ENCODE measurements at regions not wholly inside any gene's neighbourhood (a gene's known extent, or its start where the extent isn't known, plus 50 kb on each side); places are given as distances from the start of the nearest gene placed in this dataset.

DNA sequence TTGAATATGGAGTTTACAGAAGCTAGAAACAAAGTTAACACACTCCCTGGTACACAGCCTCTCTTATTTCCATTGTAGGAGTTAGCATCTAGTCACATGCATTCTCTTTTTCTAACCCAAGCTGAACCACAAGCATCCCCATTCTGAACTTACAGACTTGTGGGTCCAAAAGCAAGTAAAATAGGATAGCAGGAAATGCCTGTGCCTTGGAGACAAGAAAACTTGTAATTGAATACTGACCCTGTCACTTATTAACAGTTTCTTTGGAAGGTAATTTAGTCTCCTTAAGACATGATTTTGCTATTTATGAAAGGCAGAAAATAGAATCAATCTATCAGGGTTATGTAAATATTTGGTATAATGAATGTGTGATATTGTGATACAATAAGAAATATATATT lies 353.6 kb downstream of the TLE4 start:
- DNase-seq: no peak

DNA sequence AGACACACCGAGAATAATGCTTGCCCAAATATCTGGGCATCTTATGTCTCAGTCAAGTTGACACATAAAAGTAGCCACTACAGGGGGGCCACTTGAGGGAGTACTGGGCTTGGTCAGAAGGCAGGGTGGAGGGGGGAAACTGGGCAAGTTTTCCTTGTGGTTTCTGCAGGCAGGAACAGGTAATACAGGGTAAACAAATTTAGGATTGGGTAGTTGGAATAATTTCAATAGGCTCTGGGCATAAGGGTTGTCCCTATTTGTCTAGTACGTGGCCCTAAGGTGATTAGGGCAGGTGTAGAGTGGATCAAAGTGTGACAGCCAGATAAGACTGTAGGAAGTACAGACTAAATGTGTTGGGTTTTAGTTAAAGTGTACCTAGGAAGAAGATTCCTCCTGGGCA lies 353.1 kb downstream of the TLE4 start:
- no peak for DNase-seq

DNA sequence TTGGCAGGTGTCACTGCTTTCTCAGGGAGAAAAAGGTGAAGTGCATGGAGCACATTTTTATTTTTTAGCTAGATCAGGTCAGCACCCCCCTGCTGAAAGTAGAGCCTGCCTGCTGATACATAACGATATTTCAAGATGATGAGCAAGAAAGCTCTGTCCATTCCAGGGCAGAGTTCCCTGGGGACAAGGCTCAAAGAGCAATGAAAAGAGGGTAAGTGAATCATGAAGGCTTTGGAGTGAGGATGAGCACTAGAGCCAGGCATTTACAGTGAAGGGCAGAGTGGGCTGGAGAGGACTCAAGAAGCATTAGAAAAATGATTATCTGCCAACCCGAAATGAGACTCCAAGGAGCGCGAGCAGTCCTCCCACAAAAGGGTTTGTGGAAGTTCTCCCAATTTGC lies 345.7 kb downstream of the TLE4 start:
- no peak for DNase-seq

DNA sequence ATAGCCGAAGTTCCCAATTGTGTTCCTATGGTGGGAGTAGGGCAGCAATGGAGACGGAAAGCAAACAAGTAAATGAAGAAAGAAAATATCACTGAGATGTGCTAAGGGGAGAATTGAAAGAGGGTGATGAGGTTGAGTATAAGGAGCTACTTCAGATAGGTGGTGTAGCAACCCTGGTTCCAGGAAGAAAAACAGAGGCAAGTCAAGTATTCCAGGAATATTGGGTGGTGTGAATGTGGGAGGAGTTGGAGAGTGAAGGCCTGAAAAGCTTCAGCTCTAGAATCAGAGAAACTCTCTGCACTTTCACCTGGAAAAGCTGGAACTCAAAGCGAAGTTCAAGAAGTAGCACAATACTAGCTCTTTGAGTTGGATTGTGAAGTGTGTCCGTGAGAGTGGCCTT lies 342.1 kb downstream of the TLE4 start:
- no peak for DNase-seq

DNA sequence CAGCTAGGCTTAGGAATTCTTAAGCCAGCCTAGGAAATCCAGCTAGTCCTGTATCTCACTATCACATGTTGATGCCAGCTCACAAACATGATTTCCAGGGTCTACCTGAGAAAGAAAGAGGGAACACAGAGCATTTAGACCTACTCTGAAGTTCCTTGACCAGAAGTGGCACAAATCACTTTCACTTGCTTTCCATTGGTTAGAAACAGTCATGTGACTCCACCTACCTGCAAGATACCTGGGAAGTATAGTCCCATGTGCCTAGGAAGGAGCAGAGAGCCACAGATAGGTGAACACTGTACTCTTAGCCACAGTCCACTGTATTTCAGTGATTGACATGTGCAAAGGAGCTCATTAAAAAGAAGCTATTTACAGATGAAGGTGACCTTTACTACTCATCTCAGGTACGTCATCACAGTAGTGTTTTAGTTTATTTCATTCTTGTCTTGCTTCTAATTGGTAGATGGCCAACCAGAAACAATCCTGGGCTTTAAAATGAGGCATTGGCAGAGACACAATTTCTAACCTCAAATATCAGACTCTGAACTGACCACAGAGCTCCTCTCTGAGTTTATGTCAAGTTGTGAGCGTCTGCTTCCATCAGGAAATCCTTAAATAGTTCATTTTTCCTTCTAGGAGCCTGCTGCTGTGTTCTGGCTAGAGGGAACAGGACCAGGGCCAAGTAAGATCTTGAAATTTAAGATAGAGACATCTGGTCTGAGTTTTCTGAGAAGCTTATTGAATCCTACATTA lies 340.7 kb downstream of the TLE4 start:
- no peak for DNase-seq

DNA sequence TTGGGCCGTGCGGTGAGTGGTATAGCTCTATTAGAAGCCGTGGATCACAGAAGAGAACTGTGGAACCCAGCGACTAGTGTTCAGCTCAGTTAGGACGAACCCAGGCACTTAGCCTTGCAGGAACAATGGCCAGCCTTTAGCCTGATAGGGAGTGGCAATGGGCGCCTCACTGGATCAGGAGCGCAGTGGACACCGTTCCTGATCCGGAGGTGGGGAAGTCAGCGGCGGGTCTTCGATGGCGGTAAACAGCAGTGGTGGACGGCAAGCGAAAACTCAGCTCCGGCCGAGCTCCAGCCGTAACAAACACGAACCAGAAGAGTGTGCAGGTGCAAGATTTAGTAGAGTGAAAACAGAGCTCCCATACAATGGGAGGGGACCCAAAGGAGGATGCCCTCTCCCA lies 340.0 kb downstream of the TLE4 start:
- DNase-seq: no peak

DNA sequence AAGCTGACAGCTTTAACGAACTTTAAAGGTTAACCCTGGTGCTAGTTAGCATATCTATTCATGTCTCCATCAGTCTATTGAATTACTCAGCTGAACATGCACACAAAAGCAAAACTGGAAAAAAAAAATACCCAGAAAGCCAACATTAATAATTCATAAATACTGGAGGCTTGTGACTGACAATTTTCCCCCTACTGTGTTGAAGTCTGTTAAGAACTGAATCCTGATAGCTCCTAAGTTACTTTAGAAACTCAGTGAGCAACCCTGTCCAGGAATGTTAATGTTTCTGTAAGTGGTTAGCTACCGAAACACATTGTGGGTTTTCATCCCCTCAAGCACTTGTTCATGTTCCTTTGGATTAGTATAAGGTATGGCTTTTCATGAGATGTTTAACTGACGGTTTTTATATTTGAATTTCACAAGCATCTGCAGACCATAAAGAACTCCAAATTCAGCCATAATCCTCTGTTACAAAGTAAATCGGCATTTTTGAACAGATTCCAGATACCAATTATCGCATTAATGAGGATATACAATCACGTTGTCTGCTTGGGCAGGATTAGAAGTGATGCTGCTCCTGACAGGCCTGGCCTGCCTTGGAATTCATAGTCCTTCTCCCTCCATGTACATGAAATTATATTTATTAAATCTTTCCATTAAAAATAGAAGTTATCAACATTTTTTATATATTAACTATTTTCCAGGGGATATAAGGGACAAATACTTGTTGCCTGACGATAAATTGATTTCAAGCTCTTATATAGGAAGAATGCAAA lies 331.2 kb downstream of the TLE4 start:
- DNase-seq: no peak

DNA sequence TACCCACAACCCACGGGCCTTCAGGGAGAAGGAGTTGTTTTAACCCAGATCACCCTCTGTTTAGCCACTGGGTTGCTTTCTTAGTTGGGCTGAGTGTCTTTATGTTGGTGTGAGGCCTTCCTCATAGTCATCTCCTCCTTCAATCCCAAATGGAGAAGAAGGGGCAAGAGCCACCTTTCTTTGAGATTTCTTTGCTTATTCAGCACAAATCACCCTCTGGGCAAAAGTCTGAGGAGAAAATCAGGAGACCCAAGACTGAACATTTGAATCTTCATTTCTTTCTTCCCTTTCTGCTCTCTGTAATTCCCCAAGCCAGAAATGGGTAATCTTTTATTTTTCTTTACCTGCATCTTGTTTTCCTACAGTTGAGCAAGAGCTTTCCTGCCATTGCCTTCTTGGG lies 329.0 kb downstream of the TLE4 start:
- DNase-seq: no peak

DNA sequence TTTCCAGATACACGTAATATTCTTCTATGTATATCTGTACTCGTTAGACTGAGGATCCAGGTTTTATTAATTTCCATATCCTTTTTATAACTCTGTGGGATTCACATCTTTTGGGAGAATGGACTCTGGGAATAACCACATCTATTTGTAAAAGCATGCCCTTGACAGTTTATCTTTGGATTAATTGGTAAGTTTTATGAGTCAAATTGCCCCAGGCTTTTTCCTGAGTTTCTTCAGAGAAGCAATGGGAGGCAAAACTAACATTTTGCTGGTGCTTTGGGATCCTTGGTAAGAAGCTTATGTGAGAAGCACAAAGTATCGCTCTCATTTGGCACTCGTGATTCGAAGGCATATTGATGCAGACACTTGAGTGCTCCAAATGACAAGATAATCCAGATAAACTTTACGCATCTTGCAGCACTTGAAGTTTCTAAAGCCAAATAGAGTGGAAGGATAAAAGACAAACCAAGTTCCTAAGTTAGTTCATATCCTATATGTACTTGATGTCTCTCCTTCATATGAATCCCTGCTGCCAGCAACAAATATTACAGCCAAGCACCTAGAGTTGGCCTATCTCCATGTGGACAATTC lies 324.7 kb downstream of the TLE4 start:
- DNase-seq: no peak

DNA sequence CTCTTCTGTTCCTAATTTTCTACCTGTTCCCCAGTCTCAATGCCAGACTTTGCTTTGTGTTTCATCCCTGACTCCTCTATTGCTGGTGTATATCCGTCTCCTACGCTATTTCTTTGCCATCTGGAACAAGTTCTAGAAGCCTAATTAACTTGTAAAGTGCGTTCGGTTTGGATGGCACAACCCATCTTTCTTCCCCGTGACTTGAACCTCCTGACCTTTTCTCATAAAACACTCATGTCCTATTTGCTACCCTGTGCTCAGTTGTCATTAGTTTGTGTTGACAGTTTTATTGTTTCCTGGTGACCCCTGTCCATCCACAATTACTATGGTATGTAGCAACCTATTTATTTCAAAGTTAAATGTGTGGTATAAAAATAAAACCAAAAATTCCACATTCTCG lies 323.5 kb downstream of the TLE4 start:
- DNase-seq: no peak

DNA sequence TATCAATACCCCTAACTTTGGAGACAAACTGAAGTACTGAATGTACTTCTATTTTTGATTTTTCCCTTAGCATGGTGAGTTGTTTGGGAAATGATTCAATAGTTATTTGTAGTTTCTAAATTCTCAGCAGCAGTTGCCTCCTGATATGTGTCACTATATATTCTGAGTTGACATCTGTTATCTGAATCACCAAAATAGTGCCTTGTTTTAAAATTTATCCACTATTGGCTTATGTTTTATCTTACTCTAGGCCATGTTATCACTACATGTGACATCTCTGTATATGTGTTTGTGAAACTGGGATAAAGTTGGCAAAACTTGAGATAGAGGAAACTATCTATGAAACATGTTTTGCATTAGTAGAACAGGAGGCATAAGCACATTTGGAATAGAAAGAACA lies 317.6 kb downstream of the TLE4 start:
- DNase-seq: no peak

DNA sequence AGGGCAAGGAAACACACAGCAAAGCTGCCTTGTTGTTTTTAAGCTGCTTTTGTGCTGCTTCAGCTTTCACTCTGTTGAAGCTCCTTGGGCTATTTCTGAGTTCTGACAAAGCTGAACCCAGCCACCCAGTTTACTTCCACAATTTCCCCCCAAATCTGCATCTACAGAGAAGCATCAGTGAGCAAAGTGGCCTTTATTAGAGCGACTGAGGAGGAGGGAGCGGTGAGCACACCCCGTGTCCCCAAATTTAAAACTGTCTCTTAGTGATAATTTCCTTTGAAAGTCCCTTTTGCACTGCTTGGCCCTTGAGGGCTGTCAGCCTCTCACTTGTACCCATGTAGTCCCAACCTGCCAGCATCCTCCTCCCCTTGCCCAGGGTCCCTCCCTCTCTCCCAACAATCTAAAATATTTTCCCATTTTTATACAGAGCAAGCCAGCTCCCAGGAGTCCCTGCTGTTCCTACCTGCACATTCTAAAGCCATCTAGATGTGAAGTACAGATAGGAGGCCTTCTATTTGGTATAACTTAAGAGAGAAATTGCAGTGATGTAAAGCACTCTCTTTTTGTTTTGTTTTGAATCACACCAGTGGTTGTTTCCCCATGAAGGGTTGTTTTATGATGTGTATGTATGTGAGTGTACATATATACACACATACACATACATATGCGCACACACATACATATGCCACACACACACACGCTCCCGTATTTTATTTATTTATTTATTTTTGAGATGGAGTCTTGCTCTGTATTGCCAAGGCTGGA lies 313.5 kb downstream of the TLE4 start:
- DNase-seq: no peak

DNA sequence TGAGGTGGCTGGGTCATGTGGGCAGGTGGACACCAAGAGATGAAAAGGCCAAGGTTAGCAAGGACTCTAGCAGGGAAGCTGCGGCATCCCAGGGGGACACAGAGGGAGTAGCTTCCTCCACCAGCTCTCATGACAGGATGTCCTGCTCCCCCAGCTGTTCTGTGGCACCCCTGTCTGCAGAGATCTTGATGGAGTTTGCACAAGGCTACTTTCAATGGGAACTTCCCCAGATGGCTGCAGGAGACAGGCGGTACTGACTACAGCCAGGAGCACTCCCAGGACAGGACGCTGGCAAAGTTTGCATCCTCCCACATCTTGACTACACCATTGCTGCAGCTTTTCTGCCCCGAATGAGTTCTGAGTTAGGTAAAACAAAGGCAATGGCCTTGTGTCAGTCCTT lies 312.8 kb downstream of the TLE4 start:
- no peak for DNase-seq

DNA sequence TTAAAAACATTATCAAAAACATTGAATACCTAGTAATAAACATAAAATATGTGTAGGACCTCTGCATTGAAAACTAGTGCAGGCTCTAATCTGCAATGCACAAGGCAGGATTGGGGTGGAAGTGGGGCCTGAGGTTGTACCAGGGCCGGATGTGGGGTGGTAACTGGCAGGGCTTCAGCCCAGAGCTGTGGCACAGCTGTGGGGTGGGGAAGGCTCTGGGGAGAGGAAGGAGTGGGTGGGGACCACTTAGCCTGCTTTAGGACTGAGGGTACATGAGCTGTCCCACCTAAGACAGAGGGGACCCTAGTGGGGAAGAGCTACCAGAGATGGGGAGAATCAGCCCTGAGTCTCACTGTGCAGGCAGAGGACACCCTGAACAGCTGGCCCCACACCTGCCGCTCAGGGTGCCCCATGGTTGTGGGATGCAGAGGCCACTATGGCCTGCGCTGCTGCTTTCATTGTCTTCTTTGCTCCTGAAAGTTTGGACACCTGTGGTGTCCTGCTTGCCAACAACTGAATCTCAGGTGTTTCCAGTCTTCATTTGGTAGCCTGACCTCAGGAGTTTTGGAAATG lies 311.4 kb downstream of the TLE4 start:
- no peak for DNase-seq

DNA sequence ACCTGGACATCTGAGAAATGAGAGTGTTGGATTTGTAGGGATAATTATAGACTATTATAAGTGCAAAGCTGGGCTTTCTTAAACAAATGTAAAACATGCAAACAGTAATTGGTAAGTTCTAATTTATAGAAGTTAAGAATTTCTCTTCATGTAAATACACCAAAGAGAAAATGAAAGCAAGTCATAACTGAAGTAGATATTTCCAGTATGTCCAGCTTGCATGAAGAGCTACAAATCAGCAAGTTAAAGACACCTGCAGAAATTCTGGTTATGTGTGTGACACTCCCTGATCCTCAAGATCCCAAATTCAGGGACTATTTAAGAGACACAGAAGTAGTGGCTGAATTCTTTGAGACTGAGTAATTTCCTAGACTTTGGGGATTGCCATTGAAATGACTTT lies 308.9 kb downstream of the TLE4 start:
- DNase-seq: no peak

DNA sequence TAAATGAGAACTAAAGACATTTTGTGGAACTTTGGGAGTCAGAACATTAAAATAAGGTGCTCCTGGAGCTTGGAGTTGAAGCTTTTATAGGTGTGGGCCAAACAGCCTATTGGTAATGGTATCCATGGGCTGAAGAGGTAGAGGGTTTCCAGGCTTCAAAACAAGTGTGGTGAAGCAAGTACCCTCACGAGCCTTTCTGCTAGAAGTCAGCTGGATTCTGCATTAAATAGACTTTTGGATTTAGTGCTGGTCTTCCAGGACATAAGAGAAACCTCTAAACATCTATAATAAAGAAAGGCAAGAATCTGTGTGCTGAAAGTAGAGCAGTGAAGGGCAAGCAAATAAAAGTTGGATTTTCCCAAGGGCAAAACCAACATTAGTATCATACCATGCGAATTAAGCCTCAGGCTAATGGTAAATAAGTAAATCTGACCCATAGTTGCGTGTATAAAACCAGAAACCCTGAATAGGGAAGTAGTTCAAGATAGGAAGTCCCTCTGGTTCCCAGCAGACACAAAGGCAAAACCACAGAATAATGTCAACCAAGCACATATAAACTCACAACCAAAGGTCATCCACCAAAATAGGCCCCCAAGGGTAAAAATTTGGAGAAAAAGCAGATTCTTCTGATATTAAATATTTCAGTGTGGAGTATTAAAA lies 306.3 kb downstream of the TLE4 start:
- DNase-seq: no peak

DNA sequence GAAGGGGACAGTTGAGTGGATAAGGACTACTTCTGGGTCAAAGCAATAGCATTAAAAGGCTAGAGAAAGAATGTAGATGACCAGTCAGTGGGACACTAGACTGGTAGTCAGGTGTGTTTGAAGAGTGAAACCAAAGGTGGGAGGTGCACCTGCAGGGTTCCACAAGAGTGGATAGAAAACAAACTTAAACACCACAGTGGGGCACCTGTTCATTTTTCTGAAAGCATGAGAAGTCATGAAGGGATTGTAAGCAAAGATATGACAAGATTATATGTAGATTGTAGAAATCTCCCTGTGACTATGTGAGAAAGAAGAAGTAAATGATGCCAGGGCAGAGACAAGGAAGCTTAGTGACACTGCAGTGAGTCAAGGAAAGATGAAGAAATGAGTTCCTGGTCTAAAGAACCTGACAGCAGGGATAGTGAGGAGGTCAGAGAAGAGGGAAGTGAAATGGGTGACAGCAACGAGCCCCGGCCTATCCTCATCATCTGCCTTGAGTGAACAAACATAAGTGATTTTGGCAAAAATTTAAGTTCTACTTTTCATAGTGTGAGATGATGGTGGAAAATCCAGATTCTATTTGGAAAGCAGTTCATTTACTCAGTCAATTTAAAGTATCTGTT lies 296.9 kb downstream of the TLE4 start:
- DNase-seq: no peak

DNA sequence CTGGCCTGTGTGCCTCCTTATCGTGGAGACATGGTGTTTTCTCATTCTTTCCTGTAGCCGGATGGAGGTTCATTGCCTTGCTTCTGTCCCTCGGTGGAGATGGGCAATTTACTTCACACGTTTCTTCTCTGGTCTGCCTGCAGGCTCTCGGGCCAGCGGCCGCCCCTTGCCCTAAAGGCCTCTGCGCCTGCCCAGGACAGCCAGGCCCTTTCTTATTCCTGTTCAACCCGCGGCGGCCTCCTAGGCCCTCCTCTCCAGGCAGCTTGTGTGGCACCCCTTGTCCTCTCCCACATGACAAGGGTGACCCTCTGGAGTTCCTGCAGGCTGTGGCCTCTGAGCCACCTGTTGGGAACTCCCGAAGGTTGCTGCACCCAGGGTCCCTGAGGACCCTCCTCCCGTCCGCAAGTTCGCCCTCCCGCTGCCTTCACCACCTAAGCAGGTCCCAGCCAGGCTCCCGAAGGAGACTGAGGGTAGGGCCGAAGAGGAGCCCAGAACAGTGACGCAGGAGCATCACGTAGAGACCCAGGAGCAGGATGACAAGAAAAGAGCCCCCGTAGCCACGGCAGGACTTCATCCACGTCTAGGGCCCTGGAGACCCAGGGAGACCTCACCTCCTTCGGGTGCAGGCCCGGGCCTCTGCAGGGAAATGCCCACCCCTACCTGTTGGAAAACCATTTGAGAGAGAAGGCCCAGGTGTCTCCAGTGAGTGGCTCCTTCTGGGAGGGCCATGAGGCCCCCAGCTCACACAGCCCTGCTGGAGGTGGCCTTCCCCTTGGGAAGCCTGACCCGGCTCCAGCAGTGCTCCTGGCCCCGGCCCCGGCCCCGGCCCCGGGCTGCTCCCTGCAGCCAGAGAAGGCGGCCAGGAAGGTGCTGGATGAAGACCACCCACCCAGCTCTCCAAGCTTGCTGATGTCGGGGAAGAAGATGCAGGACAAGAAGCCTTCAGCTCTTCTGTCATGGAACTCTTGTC lies 291.4 kb downstream of the TLE4 start:
- DNase-seq: no peak

DNA sequence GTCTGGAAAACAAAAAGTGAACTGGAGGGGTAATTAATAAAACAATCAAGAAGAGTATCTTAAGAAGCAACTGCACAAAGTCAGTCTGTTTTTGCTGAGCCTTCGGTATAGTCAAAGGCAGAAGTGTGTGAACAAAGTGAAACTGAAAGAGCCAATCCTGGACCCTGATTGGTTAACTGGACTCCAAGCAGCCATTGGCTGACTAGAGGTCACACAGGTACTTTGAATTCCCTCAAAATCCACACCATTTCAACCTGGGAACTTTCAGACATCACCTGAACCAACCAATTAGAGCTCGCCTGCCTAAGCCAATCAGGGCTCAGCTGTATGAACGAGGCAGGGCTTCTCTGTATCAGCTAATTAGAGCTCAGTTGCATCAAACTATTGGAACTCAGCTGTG lies 286.7 kb downstream of the TLE4 start:
- peak in 2 of 14 donors; percentile 13 for DNase-seq

DNA sequence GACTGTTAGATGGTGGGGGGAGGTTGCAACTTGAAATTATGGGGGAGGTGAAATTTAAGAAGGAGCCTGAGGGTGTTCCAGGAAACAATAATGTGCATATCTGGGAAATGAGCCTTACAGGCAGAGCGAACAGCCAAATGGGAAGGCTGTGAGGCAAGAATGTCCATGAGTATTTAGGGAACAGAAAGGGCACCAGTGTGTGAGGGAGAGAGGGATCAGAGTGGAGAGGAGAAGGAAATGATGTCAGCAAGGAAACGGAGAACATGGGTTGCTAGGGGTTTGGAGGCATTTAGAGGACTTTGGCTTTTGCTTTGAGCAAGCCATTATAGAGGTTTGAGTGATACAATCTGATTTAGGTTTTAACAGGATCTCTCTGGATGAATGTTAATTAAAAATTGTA lies 285.4 kb downstream of the TLE4 start:
- DNase-seq: no peak

DNA sequence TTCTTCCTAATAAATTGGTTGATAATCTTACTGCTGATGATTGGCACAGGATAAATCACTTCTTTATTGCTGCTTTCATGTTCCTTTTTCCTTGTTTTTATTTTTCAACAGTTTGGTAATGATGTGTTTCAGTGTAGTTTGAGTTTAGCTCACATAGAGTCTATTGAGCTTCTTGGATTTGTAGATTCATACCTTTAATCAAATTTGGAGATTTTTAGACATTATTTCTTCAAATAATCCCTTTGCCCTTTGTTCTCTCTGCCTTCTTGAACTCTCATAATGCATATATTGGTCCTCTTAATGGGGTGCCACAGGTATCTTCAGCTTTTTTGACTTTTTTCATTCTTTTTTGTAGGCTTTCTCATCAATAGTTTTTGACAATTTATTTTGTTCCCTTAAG lies 275.3 kb downstream of the TLE4 start:
- no peak for DNase-seq

Data from C1 segment of cervical spinal cord (tissue), 14 donors.